ENCODE measurements at regions not wholly inside any gene's neighbourhood (a gene's known extent, or its start where the extent isn't known, plus 50 kb on each side); places are given as distances from the start of the nearest gene placed in this dataset.
"Not testable (repeated sequence)": the region's sequence is repeated elsewhere in the genome, so short reads cannot be mapped to it uniquely, and the experiment has no call there.

DNA sequence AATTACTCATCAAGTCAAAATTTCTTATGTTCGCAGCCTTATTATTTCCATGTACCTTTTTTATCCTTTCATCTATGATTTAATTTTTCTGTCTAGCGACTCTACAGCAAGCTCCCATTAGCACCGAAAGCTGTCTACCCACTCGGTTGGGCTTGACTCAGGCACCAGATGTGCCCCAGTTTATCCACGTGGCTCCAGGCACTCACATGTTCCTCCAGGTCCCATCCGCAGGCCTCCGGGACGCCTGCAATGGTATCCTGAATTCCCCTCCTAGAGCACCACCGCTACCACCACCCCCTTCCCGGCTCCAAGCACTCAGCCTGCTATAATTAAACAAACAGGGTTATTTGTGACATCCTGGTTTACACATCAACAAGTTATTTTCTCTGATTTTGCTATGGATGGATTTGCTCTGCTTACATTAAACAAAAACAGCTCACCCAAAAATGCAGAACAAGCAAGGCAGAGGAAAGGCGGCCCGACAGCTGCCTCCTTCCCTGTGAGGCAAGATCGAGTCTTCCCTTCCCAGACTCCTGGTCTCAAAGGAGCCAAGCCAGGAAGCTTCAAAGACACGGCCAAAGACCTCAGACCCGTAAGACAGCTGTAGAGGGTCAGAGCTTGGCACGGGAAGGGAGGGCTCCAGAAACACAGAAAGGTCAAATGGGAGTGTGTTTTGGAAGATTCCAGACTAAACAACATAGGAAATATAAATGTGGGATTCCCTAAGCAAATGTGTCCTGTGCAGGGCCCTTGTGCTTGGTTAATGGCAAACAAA, 253.8 kb downstream of the TTC8 start:
- DNase-seq: no peak

DNA sequence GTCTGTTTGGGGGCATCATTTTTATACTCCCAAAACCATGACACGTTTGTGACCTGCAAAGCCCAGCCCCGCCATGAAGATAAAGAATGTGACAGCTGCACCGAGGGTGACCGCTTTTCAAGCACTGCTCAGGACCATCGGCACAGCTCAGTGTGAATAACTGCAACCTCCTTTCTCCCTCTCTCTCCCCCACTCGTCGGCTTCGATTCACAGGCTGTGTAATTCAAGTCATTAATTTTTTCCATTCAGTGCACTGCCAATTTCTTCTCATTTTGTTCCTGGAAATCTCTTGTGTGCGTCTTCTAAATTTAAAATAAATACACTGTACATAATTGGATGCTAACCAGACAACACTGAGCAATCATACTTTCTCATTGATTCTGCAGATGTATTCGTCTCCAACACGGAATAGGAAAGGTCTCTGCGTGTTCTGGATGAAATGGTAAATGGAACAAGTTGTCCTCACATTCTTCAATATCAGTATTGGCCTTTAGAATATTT, 260.8 kb downstream of the TTC8 start:
- no peak for DNase-seq

DNA sequence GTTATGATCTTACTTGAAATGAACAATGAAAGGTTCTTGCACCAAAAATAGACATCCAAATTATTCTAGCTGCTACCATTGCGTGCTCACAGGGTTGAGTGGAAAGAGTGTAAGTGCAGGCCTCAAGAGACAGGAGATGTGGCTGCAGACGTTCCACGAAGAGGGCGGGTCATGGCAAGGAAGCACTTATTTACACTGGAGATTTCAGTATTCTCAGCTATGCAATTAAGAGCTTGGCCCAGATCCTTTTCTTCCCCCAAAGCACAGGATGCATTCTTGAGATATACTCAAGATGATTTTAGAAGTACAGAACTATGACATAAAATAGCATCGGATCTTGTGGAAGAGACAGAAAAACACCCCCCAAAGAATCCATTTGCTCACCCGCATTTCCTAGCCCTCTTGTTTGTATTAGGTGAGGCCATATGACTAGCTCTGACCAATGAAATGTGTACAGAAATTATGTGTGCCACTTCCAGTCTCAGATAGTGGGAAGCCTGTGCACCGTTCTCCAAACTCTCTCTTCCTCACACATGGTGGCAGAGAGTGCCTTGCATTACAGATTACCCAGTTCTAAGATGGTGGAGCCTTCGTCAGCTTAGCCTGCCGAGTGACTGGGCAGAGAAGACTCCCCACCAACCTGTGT, 261.4 kb downstream of the TTC8 start:
- DNase-seq: no peak

DNA sequence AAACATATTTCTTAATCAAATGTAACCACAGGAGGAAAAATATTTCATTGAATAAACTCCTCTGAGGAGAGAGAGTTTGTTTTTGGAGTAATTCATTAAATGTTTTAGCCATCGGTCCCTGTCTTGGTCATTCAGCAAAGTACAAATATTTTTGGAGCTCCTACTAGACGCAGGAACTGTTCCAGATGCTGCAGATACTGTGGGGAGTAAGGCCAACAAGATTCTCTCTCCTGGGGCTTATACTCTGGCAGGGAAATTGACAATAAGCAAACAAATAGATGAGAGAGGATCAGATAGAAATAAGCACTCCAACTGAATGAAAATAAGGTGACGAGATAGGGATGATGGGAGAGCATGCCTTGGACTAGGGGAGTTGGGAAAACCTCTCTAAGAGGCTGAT, 264.1 kb downstream of the TTC8 start:
- no peak for DNase-seq

DNA sequence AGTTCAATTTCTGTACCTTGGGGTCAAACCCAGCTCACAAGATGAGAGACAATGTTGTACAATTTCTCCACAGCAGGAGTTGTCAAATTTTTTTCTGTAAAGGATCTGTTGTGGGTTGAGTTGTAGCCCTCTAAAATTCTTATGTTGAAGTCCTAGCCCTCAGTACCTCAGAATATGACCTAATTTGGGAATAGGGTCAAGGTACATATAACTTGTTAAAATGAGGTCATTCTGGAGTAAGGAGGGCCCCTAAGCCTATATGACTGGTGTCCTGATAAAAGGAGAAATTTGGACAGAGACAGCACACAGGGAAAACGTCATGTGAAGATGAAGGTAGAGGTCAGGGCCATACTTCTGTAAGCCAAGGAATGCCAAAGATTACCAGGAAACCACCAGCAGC, 264.9 kb downstream of the TTC8 start:
- no peak for DNase-seq

DNA sequence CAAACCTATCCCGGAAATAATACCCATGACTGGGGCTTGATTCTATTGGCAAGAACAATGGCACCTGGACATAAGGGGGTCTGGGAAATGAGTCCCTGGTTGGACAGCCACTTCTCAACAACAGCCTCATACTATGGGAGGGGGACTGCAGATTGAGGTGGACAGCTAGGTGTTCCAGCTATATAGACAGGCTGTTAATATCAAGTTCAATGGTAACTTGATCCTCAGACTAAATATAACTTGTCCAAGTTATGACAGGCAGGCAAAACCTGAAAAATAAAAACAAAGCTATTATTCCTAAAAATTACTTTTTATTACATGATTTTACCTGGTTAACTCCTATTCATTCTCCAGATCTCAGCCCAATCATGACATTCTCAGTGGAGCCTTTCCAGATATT, 267.3 kb downstream of the TTC8 start:
- no peak for DNase-seq

DNA sequence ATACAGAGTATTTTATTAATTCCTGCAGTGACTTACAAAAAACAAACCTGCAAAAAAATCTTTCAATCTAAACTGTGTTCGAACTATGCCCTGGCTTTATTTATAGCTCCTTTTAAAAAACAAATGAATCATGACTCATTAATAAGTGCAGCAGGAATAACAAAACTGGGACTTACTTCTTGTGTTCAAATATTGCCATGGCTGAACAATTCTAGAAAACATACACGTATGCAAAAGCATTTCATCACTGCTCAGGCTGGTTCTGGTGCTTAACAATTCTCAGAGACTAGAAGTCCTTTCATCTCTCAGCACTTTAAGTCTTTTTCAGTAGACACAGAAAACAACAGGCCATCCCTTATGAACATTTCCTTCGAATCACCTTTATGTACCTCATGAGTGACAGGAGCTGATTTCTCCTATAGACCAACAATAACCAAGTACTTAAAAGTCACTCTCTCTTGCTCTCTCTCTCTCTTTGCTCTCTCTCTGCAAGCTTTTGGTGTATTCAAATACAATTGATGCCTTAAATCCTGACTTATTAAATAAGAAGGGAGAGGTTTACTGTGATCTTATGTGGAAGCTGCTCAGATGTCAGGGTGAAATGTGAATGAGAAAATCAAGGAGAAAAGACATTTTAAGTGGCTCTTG, 268.8 kb downstream of the TTC8 start:
- DNase-seq: no peak

DNA sequence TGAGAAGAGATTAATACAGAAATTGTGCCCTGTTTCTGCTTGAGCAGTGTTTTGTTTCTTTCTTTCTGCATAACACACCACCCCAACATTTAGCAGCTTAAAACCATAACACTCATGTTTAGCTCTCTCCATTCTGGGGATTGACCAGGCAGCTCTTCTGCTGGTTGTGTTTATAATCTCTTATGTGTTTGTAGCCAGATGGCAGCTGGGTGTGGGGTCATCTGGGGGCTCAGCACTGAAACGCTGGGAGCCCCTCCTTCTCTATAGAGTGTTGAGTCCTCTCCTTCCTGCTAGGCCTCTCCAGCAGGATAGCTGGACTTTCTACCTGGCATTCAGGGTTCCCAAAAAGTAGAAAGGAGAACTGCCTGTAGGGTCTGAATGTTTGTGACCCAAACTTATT, 270.6 kb downstream of the TTC8 start:
- DNase-seq: no peak

DNA sequence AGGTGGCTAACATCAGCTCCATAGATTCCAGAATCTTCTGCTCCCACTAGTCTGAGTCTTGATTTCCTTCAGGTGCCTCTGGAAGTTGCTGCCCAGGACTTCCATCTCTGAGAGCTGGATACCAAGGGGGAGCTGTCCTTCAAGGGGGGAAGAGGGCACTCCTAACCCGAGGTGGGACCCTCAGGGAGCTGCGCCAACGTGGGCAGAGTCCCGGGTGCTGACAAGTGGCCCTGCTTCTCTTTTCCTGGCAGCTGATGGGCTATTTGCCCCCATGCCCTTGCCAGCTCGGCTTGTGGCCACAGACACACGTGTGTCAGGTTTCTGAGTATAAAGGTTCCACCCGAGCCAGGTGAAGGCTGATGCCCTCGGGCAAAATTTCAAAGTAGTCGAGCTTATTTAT, 272.5 kb downstream of the TTC8 start:
- no peak for DNase-seq

DNA sequence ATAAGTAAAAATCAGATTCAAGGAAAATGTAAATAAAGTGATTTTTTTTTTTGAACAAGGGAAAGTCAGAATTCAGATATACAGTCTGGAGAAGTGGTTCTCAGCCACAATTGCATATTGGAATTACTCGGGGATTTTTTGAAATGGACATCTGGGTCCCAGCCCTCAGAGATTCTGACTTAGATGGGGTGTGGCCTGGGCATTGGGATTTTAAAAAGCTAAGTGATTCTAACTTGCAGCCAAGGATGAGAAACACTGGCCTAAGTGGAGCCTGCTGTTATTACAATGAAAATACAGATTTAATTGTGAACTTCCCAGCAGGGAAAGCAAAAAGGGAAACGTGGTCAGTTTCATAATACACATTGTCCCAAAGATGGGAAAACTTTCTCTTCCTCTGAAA, 273.8 kb downstream of the TTC8 start:
- DNase-seq: no peak

DNA sequence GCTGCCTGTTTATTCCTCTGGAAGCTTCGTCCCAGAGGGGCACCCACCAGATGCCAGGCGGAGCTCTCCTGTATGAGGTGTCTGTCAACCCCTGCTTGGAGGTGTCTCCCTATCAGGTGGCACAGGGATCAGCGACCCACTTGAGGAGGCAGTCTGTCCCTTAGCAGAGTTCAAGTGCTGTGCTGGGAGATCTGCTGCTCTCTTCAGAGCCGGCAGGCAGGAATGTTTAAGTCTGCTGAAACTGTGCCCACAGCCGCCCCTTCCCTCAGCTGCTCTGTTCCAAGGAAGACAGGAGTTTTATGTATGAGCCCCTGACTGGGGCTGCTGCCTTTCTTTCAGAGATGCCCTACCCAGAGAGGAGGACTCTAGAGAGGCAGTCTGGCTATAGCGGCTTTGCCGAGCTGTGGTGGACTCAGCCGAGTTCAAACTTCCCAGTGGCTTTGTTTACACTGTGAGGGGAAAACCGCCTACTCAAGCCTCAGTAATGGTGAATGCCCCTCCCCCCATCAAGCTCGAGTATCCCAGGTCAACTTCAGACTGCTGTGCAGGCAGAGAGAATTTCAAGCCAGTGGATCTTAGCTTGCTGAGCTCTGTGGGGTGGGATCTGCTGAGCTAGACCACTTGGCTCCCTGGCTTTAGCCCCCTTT, 279.8 kb downstream of the TTC8 start:
- DNase-seq: not testable (repeated sequence)

DNA sequence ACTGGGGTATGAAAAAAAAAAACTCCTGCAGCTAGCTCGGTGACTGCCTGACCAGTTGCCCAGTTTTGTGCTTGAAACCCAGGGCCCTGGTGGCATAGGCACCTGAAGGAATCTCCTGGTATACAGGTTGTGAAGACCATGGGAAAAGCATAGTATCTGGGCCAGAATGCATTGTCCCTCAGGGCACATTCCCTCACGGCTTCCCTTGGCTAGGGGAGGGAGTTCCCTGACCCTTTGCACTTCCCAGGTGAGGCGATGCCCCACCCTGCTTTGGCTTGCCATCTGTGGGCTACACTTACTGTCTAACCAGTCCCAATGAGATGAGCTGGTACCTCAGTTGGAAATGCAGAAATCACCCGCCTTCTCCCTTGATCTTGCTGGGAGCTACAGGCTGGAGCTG, 280.4 kb downstream of the TTC8 start:
- not testable (repeated sequence) for DNase-seq

Data from SIG-M5 (cell line).